Small intestine (tissue), 7 donors: ENCODE measurements at regions not wholly inside any gene's neighbourhood (a gene's known extent, or its start where the extent isn't known, plus 50 kb on each side); places are given as distances from the start of the nearest gene placed in this dataset.
"Not testable (repeated sequence)": the region's sequence is repeated elsewhere in the genome, so short reads cannot be mapped to it uniquely, and the experiment has no call there.

Source experiments
- DNase-seq, 2 donors: peaks; one replicate each; pipeline versions ENCODE4 v3.0.0 to v3.0.0-alpha.2; 2013
- FAIRE-seq: peaks from 2 replicates; lab custom pipeline; 2012; peaks lifted over from hg19 to GRCh38; lab: Jason Lieb, UNC
- H3K27ac ChIP-seq, 3 donors: one replicate each; pipeline ENCODE4 v1.5.1; 2013; ENCODE audit warnings: low read length in 2 of 3, mild to moderate bottlenecking in 2 of 3, control low read depth in 1 of 3, inconsistent platforms in 1 of 3, low read depth in 1 of 3, moderate library complexity in 1 of 3
- H3K27me3 ChIP-seq, 3 donors: one replicate each; pipeline ENCODE4 v1.6.1; 2013; ENCODE audit warnings: low read length in 3 of 3, inconsistent platforms in 1 of 3; ENCODE audit not compliant: control insufficient read depth in 3 of 3, insufficient read depth in 3 of 3
- H3K36me3 ChIP-seq, 3 donors: one replicate each; pipeline ENCODE4 v1.6.1; 2013; ENCODE audit warnings: low read length in 3 of 3, inconsistent platforms in 1 of 3, low read depth in 1 of 3, mild to moderate bottlenecking in 1 of 3, moderate library complexity in 1 of 3; ENCODE audit not compliant: control insufficient read depth in 3 of 3, insufficient read depth in 2 of 3
- H3K4me1 ChIP-seq, 3 donors: one replicate each; pipeline ENCODE4 v1.6.1; 2013; ENCODE audit warnings: low read length in 2 of 3, inconsistent platforms in 1 of 3, low read depth in 1 of 3, mild to moderate bottlenecking in 1 of 3, moderate library complexity in 1 of 3; ENCODE audit not compliant: control insufficient read depth in 3 of 3, insufficient read depth in 2 of 3
- H3K4me3 ChIP-seq, 3 donors: one replicate each; pipeline ENCODE4 v1.5.1; 2013; ENCODE audit warnings: low read length in 3 of 3, control low read depth in 1 of 3, inconsistent platforms in 1 of 3, low read depth in 1 of 3, mild to moderate bottlenecking in 1 of 3, moderate library complexity in 1 of 3
- H3K9me3 ChIP-seq, 2 donors: one replicate each; pipeline ENCODE4 v1.6.1; 2013; ENCODE audit warnings: low read depth in 1 of 2, low read length in 1 of 2; ENCODE audit not compliant: control insufficient read depth in 2 of 2, insufficient read depth in 1 of 2
- WGBS, 3 donors: extraction: QIAGEN DNeasy Blood & Tissue Kit; methylation state at CpG; one replicate each; pipeline ENCODE4 v1.1.7; 2013; 5-methylcytosine and 5-hydroxymethylcytosine counted together
- donor health status: healthy with polysubstance abuse.
- donor health status: control.
- donor health status: control.
- donor health status: Bipolar disorder and iron deficiency.
- donor health status: healthy.

- H3K9me3 ChIP-seq, result no peaks in the 10 kb centered on the region
- no peaks in the 10 kb centered on the region for H3K36me3 ChIP-seq
- no peak overlapping the region for H3K27ac ChIP-seq
- FAIRE-seq (no peak), DNase-seq (no peak)
- 11 to 37% (median 35%) methylated on average over 1 of the region's 1 CpG for WGBS, 3 donors
- H3K4me1 ChIP-seq, result no peaks in the 10 kb centered on the region
- H3K4me3 ChIP-seq, result no peak overlapping the region
- no peaks in the 10 kb centered on the region for H3K27me3 ChIP-seq
Observed at GRCh38 chr6:84835340-84835739, 70.9 kb upstream of the TBX18 start.

- not testable (repeated sequence) for FAIRE-seq, H3K27ac ChIP-seq, H3K4me1 ChIP-seq, H3K4me3 ChIP-seq, DNase-seq, H3K36me3 ChIP-seq, H3K27me3 ChIP-seq, H3K9me3 ChIP-seq
- WGBS, 3 donors, result 68 to 75% (median 75%) methylated on average over 6 of the region's 6 CpGs
Observed at GRCh38 chr6:84831924-84832323, 67.5 kb upstream of the TBX18 start.

DNA sequence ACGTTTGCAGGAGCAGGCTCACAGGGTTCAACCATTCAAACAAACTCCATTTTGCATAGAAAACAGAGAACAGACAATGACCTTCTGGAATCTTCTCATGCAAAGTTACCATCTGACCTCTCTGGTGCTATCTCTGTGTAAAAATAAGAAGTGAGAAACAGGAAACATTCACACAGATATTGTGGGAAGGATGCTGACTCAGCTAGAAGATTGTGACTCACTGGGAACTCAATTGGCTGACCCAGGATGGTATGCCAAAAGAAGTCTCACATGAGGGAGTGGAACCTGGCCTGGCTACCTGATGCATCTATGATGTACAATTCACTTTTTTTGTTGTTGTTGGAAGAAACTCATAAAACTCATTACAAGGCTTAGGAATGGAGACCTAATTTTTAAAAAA, 61.1 kb upstream of the TBX18 start:
- H3K27ac ChIP-seq, result no peak overlapping the region
- H3K27me3 ChIP-seq, result no peaks in the 10 kb centered on the region
- H3K36me3 ChIP-seq, result no peaks in the 10 kb centered on the region
- H3K4me3 ChIP-seq, result no peak overlapping the region
- no peak for FAIRE-seq
- no peaks in the 10 kb centered on the region for H3K4me1 ChIP-seq
- H3K9me3 ChIP-seq, result no peaks in the 10 kb centered on the region
- WGBS, 3 donors, result 48 to 69% (median 57%) methylated on average over 1 of the region's 1 CpG
- no peak for DNase-seq

DNA sequence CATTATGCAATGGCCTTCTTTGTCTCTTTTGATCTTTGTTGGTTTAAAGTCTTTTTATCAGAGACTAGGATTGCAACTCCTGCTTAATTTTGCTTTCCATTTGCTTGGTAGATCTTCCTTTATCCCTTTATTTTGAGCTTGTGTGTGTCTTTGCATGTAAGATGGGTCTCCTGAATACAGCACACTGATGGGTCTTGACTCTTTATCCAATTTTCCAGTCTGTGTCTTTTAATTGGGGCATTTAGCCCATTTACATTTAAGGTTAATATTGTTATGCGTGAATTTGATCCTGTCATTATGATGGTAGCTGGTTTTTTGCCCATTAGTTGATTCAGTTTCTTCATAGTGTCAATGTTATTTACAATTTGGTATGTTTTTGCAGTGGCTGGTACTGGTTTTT, 56.9 kb upstream of the TBX18 start:
- H3K4me1 ChIP-seq, H3K27me3 ChIP-seq, FAIRE-seq: not testable (repeated sequence)

GRCh38 chr6:84816741-84817140, 52.3 kb upstream of the TBX18 start:
- Histone ChIP-seq H3K4me1 (no peaks in the 10 kb centered on the region), H3K4me3 (no peak overlapping the region), H3K27ac (no peak overlapping the region), H3K9me3 (no peaks in the 10 kb centered on the region), H3K27me3 (no peaks in the 10 kb centered on the region), H3K36me3 (no peaks in the 10 kb centered on the region)
- 63 to 76% (median 72%) methylated on average over 3 of the region's 3 CpGs for whole genome bisulfite sequencing, 3 donors
- DNase-seq (no peak), FAIRE-seq (no peak)

More for the DNA sequence above, 56.9 kb upstream of the TBX18 start:
- H3K36me3 ChIP-seq, H3K27ac ChIP-seq, DNase-seq, H3K9me3 ChIP-seq, H3K4me3 ChIP-seq: not testable (repeated sequence)
- 74 to 80% (median 78%) methylated on average over 1 of the region's 1 CpG for WGBS, 3 donors

DNA sequence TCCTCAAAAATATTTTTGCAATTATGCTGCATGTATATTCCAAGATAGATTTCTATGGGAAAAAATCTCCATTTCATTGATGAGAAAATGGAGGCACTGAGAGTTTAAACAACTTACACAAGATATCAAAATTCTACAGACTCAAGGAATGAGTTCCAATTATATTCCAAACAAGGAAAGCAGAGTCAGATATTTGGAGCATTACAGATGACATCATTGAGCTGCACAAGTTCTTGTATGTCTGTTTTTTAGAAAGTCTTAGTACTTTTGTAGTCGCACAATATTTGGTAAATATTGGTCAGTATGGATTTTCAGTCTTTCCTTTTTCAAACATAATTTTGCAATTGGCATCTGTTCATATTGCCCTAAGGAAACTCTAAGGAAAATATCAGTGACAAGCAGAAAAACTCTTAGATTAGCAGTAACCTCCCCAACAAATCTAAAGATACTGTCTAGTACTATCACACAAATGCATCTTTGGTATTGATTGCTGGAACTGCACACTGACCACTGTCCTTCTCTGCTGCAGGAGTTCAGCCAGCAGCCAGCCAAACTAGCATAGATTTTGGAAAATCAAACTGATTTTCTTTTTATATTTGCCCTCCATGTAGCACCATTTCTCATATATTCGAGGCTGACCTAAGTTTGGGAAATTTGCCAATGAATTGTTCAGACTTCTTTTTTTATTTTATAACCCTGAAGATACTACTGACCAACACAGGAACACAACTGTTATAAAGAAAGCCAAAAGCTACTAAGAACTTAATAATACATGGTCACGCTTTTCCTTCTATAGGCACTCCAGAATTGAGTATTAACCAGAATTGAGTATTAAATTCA, 51.7 kb upstream of the TBX18 start:
- no peaks in the 10 kb centered on the region for H3K36me3 ChIP-seq
- no peak overlapping the region for H3K27ac ChIP-seq
- no peak for DNase-seq
- no peak overlapping the region for H3K4me3 ChIP-seq
- H3K4me1 ChIP-seq, result no peaks in the 10 kb centered on the region
- no peaks in the 10 kb centered on the region for H3K27me3 ChIP-seq
- WGBS, 3 donors, result 73 to 75% (median 73%) methylated on average over 3 of the region's 3 CpGs
- H3K9me3 ChIP-seq, result no peaks in the 10 kb centered on the region
- FAIRE-seq, result no peak
